ENCODE measurements at regions not wholly inside any gene's neighbourhood (a gene's known extent, or its start where the extent isn't known, plus 50 kb on each side); places are given as distances from the start of the nearest gene placed in this dataset.

GRCh38 chr10:21315645-21316220, 209.7 kb downstream of the SKIDA1 start:
- no peak overlapping the region for H3K4me3 ChIP-seq (ENCODE audit: low read length)
- peak; percentile 84 for DNase-seq (ENCODE audit: low read depth)
- no peak for TF ChIP-seq CTCF (conservative IDR thresholded peaks at IDR 0.05; ENCODE audit: low read depth, low read length)

DNA sequence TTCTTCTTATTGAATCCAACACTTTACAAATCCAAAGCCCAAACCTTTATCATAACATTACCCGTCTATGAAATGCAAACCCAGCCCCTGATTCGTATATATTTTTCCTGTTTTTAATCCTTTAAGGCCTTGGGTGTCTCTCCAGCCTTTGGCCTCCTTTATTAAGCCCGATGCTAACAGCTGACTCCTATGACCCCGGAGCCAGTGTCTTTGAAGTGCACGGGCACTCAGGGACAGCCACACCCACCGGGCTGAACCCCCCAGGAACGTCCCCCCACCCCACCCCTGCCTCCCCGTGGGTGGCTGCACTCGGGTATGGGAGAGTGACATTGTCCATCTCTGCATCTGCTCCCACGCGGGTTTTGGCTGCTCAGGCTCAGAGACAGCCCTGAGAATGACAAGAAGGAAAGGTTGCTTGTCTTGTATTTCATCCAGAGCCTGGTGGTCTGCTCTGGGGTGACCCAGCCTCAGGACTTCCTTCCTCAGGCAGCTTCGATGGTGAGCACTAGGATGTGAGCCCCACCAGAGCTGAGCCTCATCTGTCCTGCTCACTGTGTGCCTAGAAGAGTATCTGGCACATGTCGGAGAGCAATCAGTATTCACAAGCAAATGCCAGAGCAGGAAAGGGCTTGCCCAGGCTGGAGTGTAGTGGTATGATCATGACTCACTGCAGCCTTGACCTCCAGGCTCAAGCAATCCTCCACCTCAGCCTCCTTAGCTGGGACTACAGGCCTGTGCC, 210.4 kb downstream of the SKIDA1 start:
- H3K4me3 ChIP-seq (ENCODE audit: low read length) = no peak overlapping the region
- no peak for DNase-seq (ENCODE audit: low read depth)
- TF ChIP-seq CTCF (conservative IDR thresholded peaks at IDR 0.05; ENCODE audit: low read depth, low read length) = no peak

- no peak overlapping the region for H3K4me3 ChIP-seq (ENCODE audit: low read length)
- no peak for TF ChIP-seq CTCF (conservative IDR thresholded peaks at IDR 0.05; ENCODE audit: low read depth, low read length)
- no peak for DNase-seq (ENCODE audit: low read depth)
These were observed 211.3 kb downstream of the SKIDA1 start for GRCh38 chr10:21314111-21314626.

DNA sequence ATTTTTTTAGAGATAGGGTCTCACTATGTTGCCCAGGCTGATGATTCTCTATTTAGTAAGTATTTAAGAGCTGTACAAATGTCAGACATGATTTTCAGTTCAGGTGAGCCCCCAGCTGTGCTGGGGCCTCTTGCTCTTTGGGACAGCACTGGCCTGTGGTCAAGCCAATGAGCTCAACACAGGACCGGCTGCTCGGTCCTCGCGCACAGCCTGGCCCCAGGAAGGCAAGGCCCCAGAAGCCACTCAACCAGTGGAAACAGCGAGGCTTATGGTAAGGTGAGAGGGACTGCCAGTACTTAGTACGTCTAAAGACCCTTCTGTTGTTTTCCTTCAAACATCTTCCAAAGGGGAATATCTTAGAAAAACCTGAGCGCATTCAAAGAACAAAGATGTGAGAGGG, 211.8 kb downstream of the SKIDA1 start:
- TF ChIP-seq CTCF (conservative IDR thresholded peaks at IDR 0.05; ENCODE audit: low read depth, low read length) = no peak
- H3K4me3 ChIP-seq (ENCODE audit: low read length) = no peak overlapping the region
- DNase-seq (ENCODE audit: low read depth) = no peak

GRCh38 chr10:21311426-21311825, 214.1 kb downstream of the SKIDA1 start:
- no peak overlapping the region for H3K4me3 ChIP-seq (ENCODE audit: low read length)
- DNase-seq (ENCODE audit: low read depth) = no peak
- TF ChIP-seq CTCF (conservative IDR thresholded peaks at IDR 0.05; ENCODE audit: low read depth, low read length) = no peak

GRCh38 chr10:21309427-21309826, 216.1 kb downstream of the SKIDA1 start:
- no peak for DNase-seq (ENCODE audit: low read depth)
- H3K4me3 ChIP-seq (ENCODE audit: low read length) = no peak overlapping the region
- TF ChIP-seq CTCF (conservative IDR thresholded peaks at IDR 0.05; ENCODE audit: low read depth, low read length) = no peak

- no peak for DNase-seq (ENCODE audit: low read depth)
- no peak for TF ChIP-seq CTCF (conservative IDR thresholded peaks at IDR 0.05; ENCODE audit: low read depth, low read length)
- no peak overlapping the region for H3K4me3 ChIP-seq (ENCODE audit: low read length)
These were observed 216.5 kb downstream of the SKIDA1 start for GRCh38 chr10:21308946-21309345.

Measured in retinal pigment epithelial cell (primary cell).